SK-N-DZ (cell line): ENCODE measurements at regions not wholly inside any gene's neighbourhood (a gene's known extent, or its start where the extent isn't known, plus 50 kb on each side); places are given as distances from the start of the nearest gene placed in this dataset.
"Not testable (repeated sequence)": the region's sequence is repeated elsewhere in the genome, so short reads cannot be mapped to it uniquely, and the experiment has no call there.

Source experiments
- DNase-seq: peaks from one replicate; pipeline ENCODE4 v3.0.0-alpha.2; 2015; ENCODE audit warnings: low spot score

DNA sequence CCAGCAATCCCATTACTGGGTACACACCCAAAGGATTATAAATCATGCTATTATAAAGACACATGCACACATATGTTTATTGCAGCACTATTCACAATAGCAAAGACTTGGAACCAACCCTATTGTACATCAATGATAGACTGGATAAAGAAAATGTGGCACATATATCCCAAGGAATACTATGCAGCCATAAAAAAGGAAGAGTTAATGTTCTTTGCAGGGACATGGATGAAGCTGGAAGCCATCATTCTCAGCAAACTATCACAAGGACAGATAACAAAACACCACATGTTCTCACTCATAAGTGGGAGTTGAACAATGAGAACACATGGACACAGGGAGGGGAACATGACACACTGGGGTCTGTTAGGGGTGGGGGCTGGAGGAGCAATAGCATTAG, 177.2 kb upstream of the TBX18 start:
- not testable (repeated sequence) for DNase-seq

DNA sequence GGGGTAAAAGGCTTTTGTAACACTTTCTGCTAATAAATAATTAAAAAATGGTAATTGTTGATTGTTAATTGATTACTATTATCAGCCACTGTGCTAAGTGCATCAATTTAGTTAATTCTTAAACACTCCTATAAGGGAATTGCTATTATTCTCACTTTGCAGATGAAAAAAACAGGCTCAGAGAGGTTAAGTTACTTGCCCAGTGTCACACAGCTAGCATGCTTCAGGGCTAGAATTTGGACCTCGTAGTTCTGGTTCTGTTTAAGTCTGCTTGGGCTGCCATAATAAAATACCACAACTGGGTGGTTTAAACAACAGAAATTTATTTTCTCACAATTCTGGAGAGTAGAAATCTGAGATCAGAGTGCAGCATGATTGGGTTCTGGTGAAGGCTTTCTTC, 164.8 kb upstream of the TBX18 start:
- no peak for DNase-seq

DNA sequence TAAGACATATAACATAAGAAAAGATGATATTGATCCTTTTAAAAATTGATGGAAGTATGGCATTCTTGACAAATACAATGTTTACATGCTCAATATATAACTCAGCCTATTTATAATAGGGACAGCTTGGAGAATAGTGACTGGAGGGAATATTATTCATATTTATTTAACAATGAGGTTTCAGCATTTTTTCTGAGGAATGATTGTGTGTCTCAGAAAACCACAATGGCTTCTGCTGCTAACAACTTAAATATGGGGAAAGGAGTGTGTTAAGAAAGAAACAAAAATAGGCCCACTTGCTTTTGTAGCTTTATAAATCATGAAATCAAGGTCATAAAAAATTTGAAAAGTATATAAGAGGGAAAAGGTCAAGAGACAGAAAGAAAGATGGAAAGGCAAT, 163.2 kb upstream of the TBX18 start:
- no peak for DNase-seq

DNA sequence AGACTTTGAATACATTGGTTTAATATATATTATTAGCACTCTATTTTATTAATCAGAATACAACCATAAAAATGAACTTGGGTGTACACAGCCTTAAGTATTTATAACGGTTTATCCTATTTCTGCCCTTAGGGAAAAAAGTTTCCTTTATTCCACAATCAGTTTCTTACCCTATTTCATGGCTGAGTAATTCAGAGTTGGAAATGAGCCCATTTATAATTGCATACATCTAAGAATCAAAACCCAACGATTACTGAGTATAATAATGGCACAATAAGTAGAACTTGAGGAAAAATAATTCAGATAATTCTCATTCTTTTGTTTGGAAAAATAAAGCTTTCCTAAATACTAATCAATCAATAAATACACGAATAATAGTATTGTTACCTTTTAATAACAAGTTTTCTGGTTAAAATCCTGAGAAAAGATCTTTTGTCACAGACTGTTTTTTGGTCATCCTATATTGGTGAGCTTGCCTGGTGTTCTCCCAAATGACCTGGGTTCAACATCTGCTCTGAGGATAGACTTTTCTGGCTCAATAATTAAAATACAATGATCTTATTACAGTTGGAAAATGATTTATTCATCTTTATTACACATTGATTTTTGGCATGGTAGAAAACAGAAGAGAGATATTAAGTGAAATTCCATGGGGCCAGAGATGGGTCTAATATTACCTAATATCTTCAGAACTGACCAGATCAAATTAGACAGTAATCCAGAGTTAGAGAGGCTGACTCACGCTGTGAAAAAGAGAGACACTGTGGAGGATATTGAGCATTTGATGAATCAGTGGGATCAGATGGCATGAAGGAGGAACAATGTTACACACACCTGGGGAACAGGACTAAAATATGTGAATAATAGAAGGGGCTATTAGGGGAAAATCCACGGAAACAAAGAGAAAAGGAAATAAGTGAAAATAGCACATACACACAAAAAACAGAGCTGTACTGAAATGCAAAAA, 162.1 kb upstream of the TBX18 start:
- DNase-seq = no peak

DNA sequence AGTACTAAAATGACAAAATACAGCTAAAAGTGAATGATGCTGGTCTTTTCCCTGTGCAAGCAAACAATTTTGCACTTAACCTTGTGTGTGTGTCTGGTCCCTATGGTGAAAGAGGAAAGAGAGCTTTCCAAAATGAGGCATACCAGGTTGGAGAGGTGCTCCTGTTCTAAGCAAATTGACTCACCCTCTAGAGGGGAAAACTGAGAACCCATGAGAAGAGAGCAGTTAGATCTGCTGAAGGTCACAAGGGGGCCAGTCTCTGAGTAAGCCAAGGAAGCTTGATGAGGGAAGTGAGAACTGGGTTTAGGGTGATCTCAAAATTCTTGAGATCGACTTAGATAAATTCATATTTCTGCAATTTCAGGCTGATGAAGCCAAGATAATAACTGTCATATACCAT, 157.5 kb upstream of the TBX18 start:
- no peak for DNase-seq

DNA sequence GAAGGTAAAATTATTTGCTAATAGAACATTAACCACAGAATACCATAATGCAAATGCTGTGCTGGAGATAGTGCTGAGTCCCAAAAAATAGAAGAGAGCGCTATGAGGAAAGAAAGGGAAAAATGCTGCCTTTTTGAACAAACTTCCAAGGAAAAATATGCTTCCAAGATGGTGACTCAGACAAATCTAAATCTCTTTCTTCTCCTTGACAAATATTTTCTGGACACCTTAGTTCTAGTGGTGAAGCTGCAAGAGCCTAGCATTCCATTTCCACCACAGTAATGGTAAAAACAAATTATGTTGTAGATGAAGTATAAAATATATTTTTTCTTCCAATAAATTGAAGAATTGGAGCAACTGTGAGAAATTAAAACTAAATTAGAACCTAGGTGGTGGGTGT, 155.6 kb upstream of the TBX18 start:
- no peak for DNase-seq

DNA sequence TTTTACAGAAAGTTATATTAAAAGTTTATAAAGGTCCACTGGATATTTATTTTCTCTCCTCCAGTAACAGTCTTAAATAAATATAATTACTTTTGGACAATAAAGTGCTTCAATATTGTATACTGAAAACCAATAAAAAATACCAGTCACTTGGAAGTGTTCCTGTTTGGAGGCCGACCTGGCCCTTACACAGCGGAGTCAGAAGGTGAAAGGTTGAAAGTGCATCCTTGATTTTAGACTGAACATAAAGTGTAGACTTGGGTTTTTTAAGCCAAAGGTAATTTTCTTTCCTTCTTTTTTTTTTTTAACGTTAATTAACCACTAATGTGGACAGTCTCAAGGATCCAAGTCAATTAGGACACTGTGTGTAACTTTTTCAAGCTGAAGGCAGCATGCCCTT, 152.3 kb upstream of the TBX18 start:
- no peak for DNase-seq

DNA sequence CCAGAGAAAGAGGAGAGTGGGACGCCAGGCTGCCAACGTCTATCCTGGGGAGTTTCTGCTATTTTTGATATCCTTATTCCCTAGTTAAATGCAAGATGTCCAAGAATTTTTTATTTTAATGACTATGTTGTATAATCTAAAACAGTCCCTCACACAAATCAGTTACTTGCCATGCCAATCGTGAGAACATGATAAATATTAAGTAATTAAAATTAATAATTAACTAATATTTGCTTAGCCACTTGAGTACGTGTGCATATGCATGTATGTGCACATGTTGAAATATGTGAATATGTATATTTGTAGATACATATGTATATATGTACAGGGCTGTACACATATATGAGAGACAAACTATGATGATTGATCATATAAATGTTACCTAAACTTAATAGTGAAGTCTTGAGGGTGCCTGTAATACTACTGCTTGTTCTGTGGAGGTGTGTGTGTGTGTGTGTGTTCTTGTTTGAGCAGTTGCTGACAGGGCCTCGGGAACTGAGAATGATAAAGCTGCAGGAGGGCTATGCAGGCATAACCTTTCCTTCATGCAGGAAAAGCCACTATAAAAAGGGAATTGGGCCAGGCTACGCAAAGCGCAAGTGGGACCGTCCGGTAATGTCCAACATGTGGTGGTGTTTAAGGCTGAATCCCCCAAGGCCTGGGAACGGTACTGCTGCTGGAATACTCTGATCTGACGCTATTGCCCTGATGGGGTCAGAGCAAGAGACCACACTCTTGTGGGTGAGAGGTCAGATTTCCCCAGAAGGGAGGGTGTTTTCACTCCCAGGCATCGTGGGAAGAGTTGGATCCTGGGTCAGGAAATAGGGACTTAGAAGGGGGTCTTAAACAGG, 148.3 kb upstream of the TBX18 start:
- no peak for DNase-seq

DNA sequence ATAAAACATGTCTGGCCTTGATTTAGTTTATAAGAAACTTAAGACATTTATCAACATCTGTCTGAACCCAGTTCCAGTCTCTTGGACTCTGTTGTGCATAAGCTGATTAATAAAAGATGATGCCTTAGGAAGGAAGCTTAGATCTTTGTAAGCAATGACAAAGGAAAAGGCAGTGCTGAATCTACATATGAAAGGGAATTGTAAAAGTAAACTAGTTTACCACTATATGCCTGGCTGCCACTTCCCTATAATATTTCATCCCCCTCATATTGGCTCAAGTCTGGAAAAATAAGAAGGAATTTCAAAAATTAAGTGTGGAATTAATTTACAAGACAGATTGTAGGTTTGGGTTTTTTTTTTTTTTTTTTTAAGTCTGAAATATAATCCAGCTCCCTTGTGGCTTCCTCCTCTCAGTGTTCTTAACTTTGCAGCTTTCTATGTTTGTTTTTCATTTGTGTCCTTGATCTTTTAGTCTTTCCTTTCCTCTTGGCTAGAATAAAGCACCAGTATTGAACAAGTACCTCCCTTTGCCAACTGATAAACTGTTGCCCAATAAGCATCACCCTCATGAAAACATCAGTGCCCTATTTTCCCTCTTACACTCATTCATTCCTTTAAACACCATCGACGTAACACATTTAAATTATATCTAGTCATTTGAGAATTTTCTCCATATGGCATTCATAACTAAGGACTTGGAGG, 146.7 kb upstream of the TBX18 start:
- no peak for DNase-seq

DNA sequence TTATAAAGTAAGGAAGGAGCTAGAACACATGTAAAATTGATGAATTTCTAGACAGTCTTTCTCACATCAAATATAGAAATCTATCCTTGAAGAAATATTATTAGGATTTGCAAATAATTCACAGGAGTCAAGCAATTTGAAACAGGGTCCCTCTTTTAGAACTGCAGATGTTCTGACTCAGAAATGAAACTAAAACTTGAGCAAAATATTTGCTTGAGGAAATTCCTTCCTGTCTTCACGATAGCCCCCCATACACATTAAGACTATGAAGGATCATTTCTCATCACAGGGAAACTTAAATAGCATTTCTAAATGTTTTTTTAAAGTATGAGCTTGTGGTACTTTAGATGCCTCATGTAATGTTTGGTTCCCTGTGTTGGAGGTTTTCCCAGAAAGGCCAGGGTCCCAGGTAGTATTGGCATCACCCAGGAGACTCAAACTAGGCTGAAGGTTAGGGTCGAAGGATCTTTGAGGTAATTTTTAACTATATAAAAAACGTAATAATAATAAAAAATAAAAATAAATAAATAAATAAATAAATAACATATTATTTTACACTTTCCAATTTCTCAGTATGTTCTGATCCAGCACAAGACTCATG, 144.0 kb upstream of the TBX18 start:
- no peak for DNase-seq

DNA sequence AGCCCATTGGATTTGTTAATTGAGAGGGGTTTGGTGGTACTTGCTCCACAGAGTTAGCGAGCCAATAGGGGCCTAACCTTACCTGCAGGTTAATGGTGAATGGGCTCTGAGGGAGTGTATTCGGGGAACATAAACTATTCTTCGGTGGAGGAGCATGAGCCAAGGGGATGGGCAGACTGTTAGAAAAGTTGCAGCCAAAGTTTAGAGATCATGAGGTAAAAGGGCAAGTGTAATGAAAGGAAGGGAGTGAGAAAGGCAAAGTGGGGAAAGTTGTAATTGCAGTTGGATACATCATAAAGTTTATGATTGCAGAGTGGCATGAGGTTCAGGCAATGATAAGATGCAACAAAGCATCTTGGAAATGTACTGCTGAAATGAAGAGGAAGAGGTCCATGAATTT, 142.1 kb upstream of the TBX18 start:
- no peak for DNase-seq

DNA sequence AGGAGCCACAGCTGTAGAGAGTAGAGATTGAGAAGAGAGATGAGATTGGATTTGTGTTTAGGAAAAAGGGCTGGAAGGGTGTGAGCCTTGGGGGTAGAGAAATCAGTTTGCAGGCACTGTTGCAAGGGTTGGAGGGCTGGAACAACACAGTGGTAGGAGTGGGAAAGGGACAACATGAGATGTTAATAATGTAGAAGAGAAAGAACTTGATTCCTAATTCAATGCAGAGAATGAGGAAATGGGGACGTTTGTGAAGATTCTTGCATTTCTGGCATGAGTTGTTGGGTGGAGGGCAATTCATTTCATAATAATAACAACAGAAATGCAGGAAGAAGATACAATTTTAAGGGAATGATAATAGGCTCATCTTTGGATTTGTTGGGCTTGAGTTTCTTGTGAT, 141.4 kb upstream of the TBX18 start:
- DNase-seq = no peak

DNA sequence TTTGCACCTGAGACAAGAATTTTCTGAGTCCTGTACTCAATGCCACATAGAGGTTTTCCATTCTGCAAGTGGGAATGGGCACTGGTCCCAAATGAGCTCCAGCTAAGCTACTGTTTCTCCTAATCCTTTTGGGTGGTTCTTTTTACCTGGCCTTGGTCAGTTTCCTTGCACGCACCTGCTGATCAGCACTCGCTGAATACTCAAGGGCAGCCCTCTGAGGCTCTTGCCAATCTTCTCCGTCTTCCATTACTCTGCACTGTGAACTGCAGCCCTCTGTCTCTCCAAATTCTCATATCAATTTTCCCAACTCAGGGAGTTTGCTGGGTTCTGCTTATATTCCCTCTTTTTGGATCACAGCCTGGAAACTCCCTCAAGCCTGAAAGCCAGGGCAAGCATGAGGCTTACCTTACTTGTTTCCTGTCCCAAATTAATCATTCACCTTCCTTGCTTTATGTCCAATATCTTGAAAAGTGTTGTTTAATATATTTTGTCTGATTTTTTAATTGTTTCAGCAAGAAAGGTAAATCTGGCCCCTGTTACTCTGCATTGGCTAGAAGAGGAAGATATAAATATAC, 138.0 kb upstream of the TBX18 start:
- DNase-seq = no peak

DNA sequence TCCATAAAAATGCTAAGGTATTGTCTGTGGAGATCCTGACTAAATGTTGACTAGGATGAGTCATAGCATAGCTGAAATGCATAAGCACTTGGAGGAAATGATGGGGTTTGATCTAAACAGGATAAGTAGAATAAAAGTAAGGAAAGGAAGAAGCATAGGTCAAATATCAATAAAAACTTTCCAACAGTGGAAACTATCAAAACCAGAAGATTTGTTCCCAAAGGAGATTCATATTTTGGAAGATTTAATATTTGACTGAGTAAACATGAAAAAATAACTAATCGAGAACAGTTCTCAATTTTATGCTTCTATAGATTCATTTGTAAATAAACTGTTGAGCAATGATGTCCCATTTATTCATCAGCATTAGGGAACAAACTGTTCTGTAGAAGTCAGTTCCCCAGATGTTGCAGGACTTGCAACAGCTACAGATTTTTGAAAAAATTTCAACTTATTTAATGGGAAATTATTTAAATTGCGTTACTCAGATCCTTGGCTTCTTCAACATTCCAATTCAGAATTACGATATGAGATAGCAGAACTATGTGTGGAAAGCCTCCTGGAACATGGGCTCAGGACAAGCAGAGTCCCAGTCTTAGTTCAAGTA, 133.7 kb upstream of the TBX18 start:
- DNase-seq = no peak

DNA sequence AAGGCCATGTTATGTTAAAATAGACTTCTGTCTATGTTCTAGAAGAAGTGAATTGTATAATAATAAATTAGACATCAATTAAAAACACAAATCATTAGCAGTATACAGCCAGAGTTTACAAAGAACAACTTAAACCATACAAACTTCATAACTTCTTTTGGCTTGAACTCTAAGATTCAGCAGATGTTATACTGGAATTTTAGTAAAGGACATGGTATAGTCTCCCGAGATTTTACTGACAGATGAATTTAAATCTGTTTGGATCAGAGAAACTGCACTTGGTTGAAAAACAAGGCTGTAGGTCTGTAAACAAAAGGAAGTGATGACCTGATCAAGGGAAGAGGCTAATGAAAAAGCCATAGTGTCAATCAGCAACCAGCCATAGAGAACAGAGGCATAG, 132.6 kb upstream of the TBX18 start:
- no peak for DNase-seq

DNA sequence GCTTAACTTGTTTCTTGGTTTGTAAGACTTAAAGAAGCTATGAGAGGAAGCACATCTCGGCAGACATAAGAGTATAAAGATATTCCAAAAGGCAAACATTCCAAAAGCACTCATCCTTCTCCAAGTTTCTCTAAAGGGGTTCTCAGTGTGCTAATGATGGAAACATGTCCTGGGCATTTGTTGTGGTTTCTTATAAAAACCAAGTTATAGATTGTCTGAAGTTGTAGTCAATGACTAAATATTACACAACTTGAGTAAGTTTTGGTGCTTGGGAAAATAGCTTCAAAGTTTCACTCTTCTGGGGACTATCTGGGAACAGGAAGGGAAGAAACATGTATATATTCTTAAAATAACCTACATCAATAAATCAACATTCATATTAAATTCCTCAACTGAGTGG, 128.3 kb upstream of the TBX18 start:
- no peak for DNase-seq

DNA sequence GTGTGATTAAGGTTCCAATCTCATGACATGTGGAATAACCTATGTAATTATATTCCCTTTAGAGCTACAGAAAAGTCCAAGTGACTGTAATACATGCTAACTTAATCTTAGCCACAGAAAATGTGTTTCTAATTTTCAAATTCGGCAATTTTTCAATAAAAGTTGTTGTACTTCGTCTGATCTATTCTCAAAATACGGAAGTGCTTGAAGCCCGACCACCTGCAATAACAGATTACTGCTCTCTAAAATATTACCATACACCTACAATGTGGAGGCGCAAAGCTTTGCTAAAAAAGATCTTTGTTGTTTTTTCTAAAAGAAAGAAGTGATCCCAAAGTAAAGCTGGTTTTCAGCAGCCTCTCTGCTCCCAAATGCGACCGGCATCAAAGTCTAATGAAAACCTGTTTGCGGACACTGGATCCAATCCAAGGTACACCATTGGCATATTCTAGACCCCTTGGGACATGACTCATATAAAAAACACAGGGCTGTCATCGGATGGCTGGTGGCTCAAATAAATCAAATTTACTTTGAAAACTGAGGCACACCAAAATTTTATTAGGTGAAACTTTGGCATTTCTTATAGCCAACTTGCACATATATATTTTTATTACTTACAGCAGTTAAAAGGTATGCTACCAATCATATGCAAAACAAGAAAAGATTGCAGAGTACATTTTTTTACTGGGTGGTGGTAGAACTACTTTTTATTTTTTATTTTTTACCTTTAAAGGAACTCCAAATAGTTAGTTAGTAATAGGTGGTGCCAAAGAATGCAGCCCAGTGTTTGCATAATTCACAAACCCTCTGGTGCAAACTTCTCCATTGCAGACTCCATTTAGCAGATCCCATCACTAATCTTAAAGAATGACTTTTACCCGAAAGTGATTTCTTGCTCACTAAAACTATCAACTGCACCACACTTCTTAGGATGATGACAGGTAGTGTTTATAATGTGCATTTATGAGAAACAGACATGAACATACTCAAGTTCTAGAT, 118.7 kb upstream of the TBX18 start:
- no peak for DNase-seq

DNA sequence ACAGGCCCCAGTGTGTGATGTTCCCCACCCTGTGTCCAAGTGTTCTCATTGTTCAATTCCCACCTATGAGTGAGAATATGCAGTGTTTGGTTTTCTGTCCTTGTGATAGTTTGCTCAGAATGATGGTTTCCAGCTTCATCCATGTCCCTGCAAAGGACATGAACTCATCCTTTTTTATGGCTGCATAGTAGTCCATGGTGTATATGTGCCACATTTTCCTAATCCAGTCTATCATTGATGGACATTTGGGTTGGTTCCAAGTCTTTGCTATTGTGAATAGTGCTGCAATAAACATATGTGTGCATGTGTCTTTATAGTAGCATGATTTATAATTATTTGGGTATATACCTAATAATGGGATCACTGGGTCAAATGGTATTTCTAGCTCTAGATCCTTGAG, 115.0 kb upstream of the TBX18 start:
- not testable (repeated sequence) for DNase-seq

DNA sequence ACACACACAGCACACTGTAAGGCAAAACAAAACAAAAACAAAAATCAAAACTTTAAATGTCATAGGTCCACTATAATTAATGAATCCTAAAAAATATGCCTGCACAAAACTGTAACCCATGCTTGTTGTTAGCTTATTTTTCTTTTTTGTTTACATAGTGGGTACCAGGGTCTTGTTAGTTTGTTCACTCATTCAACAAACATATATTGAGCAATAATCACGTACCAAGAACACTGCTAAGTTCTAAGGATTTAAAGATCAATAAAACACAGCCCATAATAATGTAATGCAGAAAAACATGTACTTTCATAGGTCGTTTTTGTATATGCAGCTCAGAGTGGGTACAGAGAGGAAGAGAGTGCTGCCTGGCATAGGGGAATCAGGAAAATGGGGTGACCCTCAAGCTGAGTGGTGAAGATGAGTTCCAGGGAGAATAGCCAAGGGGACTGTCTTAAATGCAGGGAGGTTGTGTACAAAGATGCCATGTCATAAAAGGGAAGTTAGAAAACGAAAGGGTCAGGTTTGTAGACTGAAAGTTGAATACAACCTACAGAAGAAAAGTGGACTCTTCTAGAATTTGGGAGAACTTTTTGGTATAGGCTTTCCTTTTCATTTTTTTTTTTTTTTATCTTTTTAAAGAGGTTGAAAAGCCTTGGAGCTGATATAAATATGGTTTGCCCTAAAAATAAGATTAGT, 113.3 kb upstream of the TBX18 start:
- no peak for DNase-seq
